Adrenal gland (tissue), 9 donors: ENCODE measurements at regions not wholly inside any gene's neighbourhood (a gene's known extent, or its start where the extent isn't known, plus 50 kb on each side); places are given as distances from the start of the nearest gene placed in this dataset.
"Not testable (repeated sequence)": the region's sequence is repeated elsewhere in the genome, so short reads cannot be mapped to it uniquely, and the experiment has no call there.

Experiments
- DNase-seq, 7 donors: peaks; one replicate each; pipeline ENCODE4 v3.0.0-alpha.2; 2019 to 2020
- H3K27ac ChIP-seq, 5 donors: fragments of 200-600 bp; sonication (generic) in 4 of 5; 1 replicate in 3 of 5; 2 replicates in 2 of 5; pipeline versions ENCODE4 v1.5.1 to v1.8.0; 2016 to 2020; ENCODE audit warnings: mild to moderate bottlenecking in 1 of 5
- H3K27me3 ChIP-seq: fragments of 200-600 bp; 2 replicates; pipeline ENCODE4 v1.8.0; 2021
- H3K36me3 ChIP-seq, 2 donors: fragments of 200-600 bp; replicated peaks in 1 of 2; 1 replicate in 1 of 2; 2 replicates in 1 of 2; pipeline versions ENCODE4 v1.5.1 to v1.8.0; 2018 to 2022
- H3K4me1 ChIP-seq, 2 donors: fragments of 200-600 bp; replicated peaks in 1 of 2; 1 replicate in 1 of 2; 2 replicates in 1 of 2; pipeline versions ENCODE4 v1.5.1 to v1.8.0; 2018 to 2021
- H3K4me3 ChIP-seq, 4 donors: fragments of 200-600 bp; sonication (generic) in 3 of 4; one replicate each; pipeline ENCODE4 v1.5.1; 2016 to 2018
- H3K9me3 ChIP-seq, 3 donors: fragments of 200-600 bp; sonication (generic) in 1 of 3; replicated peaks in 1 of 3; 1 replicate in 2 of 3; 2 replicates in 1 of 3; pipeline versions ENCODE4 v1.5.1 to v1.8.0; 2016 to 2021
- POLR2A ChIP-seq, 2 donors: fragments of 450-650 bp; IDR thresholded peaks; one replicate each; pipeline ENCODE4 v1.6.1; 2017; ENCODE audit warnings: antibody characterized with exemption in 2 of 2, mild to moderate bottlenecking in 2 of 2, moderate library complexity in 1 of 2
- WGBS, 4 donors: extraction: QIAGEN DNeasy Blood & Tissue Kit in 2 of 4; methylation state at CpG; one replicate each; pipeline versions ENCODE4 v1.1.5 to v1.1.7; 2013 to 2017; 5-methylcytosine and 5-hydroxymethylcytosine counted together
- intact Hi-C, 2 donors: fragments of 100-400 bp; cut with DNase I; formaldehyde crosslinking; loops; one replicate each; pipeline versions ENCODE4 v1.14.1 to v1.15.0; 2022 to 2023
- TF ChIP-seq, protein P1 (sequence below), 6 experiments: fragments of 450-650 bp in 4 of 6; fragments of 200-600 bp in 2 of 6; sonication (generic) in 1 of 6; IDR thresholded peaks; 1 replicate in 5 of 6; 2 replicates in 1 of 6; pipeline versions ENCODE4 v1.5.1 to v1.8.0; 2016 to 2021; ENCODE audit warnings: antibody characterized with exemption in 6 of 6, mild to moderate bottlenecking in 2 of 6, moderate library complexity in 1 of 6
- donor health status: healthy with polysubstance abuse.
- donor health status: Bipolar disorder and iron deficiency.
- donor health status: DM: yes; HTN: yes; CAD: no.
- donor health status: DM: no; HTN: no; CAD: no.
- donor health status: DM: no; HTN: no; CAD: no.

DNA sequence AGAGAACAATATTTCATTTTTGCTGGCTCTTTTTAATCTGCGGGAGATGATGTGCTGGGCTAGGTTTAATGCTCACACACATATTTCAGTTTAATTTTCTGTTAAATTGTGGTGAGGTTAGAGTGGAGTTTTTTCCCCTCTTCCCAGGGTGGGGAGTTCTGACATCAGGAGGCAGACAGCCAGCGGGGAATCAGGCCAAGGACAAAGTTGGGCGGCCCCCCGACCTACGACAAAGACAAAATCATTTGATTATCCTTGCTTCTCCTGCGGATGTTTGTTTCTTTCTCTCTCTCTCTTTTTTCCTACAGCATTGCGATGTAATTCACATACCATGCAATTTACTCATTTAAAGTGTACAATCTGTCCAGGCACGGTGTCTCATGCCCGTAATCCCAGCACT is 295.9 kb downstream of the NPIPA7 start:
- 43 to 65% methylated on average over 4 to 5 of the region's 9 CpGs; no CpG with 5 or more reads in 2 of the 4 donors for WGBS, 4 donors

DNA sequence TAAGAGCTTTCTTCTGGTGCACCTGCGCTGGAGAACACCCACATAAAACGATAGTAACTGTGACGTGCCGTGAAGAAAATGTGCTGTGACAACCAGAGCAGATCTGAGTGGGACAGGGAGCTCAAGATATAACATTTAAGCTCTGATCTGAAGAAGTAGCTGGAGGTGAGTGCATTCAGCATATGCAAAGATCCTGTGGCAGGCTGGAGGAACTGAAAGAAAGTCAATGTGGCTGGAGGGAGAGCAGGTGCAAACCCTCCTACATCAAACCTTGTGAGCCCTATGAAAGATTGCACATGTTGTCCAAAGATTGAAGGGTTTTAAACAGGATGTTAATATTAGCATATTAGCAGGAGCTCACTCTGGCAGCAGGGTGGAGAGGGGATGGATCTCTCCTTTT is 342.9 kb downstream of the NPIPA7 start:
- H3K9me3 ChIP-seq, intact Hi-C loops, H3K36me3 ChIP-seq, DNase-seq, H3K4me3 ChIP-seq, H3K27ac ChIP-seq, H3K4me1 ChIP-seq, H3K27me3 ChIP-seq: not testable (repeated sequence)
- no CpG with 5 or more reads among the region's 4 CpGs for WGBS, 4 donors

More for the DNA sequence above, 295.9 kb downstream of the NPIPA7 start:
- H3K9me3 ChIP-seq, H3K4me3 ChIP-seq, H3K4me1 ChIP-seq, H3K36me3 ChIP-seq, DNase-seq, intact Hi-C loops, H3K27ac ChIP-seq, H3K27me3 ChIP-seq: not testable (repeated sequence)

GRCh38 chr16:16722666-16723065 is 343.7 kb downstream of the NPIPA7 start:
- H3K36me3 ChIP-seq, H3K27me3 ChIP-seq, H3K4me3 ChIP-seq, intact Hi-C loops, H3K4me1 ChIP-seq, H3K27ac ChIP-seq, DNase-seq, H3K9me3 ChIP-seq: not testable (repeated sequence)
- 92 to 97% methylated on average over 2 of the region's 4 CpGs; no CpG with 5 or more reads in 2 of the 4 donors for WGBS, 4 donors

DNA sequence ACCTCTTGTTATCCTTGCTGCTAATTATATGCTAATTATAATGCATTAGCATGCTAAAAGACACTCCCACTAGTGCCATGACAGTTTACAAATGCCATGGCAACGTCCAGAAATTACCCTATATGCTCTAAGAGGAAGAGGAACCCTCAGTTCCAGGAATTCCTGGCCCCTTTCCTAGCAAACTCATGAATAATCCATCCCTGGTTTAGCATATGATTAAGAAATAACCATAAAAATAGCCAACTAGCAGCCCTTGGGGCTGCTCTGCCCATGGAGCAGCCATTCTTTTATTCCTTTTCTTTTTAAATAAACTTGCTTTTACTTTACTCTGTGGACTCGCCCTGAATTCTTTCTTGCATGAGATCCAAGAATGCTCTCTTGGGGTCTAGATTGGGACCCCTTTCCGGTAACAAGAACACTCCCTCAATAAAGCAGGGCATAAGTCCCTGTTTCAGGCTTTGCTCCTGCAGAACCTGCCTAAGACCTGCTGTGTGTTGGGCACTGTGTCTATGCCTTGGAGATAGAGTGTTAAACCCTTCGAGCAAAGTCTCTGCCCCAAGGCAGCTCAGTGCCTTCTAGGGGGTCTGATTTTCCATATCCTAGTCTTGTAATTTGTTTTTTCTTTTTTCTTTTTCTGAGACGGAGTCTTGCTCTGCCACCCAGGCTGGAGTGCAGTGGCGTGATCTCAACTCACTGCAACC is 345.0 kb downstream of the NPIPA7 start:
- H3K9me3 ChIP-seq, H3K36me3 ChIP-seq, H3K4me3 ChIP-seq, intact Hi-C loops, H3K4me1 ChIP-seq, H3K27ac ChIP-seq, DNase-seq, H3K27me3 ChIP-seq: not testable (repeated sequence)
- no CpG with 5 or more reads among the region's 6 CpGs for WGBS, 4 donors

GRCh38 chr16:16727048-16727447 is 348.1 kb downstream of the NPIPA7 start:
- H3K4me1 ChIP-seq, H3K4me3 ChIP-seq, H3K36me3 ChIP-seq, DNase-seq, intact Hi-C loops, H3K27me3 ChIP-seq, H3K9me3 ChIP-seq, H3K27ac ChIP-seq: not testable (repeated sequence)
- WGBS, 4 donors = no CpG with 5 or more reads among the region's 2 CpGs

DNA sequence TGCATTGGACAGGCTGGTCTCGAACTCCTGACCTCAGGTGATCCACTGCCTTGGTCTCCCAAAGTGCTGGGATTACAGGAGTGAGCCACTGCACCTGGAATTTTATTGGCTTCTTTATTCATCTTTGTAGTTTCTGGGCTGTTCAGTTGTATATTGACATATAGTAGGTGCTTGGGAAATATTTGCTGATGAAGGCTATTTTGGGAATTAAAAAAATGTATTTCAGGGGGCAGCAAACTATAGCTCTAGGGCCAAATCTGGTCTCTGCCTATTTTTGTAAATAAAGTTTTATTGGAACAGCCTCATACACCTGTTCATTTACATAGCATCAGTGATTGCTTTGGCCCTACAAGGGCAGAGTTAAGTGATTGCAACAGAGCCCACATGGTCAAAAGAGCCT is 363.6 kb downstream of the NPIPA7 start:
- intact Hi-C loops = not testable (repeated sequence)

DNA sequence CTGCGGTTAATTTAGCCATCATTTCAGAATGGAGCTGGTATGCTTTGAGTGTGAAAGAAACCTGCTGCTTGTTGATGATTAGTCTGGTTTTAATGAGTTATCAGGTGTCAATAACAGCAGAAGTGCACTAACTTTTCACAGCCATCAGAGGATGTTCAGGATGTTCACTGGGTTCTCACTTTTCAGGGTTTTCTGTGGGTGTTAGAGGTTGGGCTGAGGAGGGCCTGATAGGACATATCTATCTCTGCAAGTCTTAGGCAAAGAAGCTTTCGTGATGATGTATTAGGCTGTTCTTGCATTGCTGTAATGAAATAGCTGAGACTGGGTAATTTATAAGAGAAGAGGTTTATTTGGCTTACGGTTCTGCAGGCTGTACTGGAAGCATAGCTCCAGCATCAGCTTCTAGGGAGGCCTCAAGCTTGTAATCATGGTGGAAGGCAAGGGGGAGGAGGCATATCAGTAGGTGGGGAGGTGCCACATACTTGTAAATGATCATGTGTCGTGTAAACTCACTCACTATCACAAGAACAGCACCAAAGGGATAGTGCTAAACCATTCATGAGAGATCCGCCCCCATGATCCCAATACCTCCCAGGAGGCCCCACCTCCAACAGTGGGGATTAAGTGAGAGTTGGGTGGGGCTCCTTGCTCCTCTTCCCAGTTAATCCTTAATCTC is 376.2 kb downstream of the NPIPA7 start:
- H3K9me3 ChIP-seq, H3K36me3 ChIP-seq, H3K27me3 ChIP-seq, intact Hi-C loops, H3K27ac ChIP-seq, H3K4me3 ChIP-seq, DNase-seq, H3K4me1 ChIP-seq: not testable (repeated sequence)
- WGBS, 4 donors = 80 to 100% (median 89%) methylated on average over 1 to 2 of the region's 5 CpGs

More for the DNA sequence above, 363.6 kb downstream of the NPIPA7 start:
- 50 to 88% (median 63%) methylated on average over 1 of the region's 1 CpG for WGBS, 4 donors
- not testable (repeated sequence) for H3K4me1 ChIP-seq, DNase-seq, H3K36me3 ChIP-seq, H3K27ac ChIP-seq, H3K9me3 ChIP-seq, H3K27me3 ChIP-seq, H3K4me3 ChIP-seq

DNA sequence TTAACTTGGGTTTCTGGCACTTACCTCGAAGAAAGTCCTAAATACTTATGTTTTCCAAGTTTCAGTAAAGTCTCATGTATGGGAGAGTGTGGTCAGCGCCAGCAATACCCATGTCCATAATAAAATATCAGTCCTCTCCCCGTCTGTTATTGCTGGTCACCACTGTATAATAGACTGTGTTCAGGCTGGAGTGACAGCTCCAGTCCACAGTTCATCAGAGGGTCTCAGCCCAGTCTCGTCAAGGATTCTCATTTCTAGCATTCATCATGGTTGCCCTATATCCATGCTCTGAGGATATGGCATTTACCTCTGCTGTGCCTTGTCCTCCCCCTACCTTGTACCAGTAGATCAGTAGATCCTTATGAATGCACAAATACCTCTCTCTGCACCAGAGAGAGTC is 384.5 kb downstream of the NPIPA7 start:
- no peak for TF ChIP-seq POLR2A (IDR thresholded peaks at IDR 0.05)
- TF ChIP-seq, protein P1, sequence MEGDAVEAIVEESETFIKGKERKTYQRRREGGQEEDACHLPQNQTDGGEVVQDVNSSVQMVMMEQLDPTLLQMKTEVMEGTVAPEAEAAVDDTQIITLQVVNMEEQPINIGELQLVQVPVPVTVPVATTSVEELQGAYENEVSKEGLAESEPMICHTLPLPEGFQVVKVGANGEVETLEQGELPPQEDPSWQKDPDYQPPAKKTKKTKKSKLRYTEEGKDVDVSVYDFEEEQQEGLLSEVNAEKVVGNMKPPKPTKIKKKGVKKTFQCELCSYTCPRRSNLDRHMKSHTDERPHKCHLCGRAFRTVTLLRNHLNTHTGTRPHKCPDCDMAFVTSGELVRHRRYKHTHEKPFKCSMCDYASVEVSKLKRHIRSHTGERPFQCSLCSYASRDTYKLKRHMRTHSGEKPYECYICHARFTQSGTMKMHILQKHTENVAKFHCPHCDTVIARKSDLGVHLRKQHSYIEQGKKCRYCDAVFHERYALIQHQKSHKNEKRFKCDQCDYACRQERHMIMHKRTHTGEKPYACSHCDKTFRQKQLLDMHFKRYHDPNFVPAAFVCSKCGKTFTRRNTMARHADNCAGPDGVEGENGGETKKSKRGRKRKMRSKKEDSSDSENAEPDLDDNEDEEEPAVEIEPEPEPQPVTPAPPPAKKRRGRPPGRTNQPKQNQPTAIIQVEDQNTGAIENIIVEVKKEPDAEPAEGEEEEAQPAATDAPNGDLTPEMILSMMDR (IDR thresholded peaks at IDR 0.05) = no peak
- 72 to 78% (median 77%) methylated on average over 4 of the region's 4 CpGs for WGBS, 4 donors
- intact Hi-C loops = no loop called here

DNA sequence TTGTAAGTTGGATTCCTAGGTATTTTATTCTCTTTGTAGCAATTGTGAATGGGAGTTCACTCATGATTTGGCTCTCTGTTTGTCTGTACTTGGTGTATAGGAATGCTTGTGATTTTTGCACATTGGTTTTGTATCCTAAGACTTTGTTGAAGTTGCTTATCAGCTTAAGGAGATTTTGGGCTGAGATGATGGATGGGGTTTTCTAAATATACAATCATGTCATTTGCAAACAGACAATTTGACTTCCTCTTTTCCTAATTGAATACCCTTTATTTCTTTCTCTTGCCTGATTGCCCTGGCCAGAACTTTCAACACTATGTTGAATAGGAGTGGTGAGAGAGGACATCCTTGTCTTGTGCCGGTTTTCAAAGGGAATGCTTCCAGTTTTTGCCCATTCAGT is 391.8 kb downstream of the NPIPA7 start:
- H3K27me3 ChIP-seq, intact Hi-C loops: not testable (repeated sequence)
- WGBS, 4 donors = 73 to 85% (median 77%) methylated on average over 1 of the region's 1 CpG

More for the DNA sequence above, 384.5 kb downstream of the NPIPA7 start:
- no peak overlapping the region for H3K4me3 ChIP-seq
- DNase-seq = no peak
- no peak overlapping the region for H3K27ac ChIP-seq
- no peaks in the 10 kb centered on the region for H3K27me3 ChIP-seq
- H3K9me3 ChIP-seq = no peaks in the 10 kb centered on the region
- no peaks in the 10 kb centered on the region for H3K4me1 ChIP-seq
- H3K36me3 ChIP-seq = no peaks in the 10 kb centered on the region

More for the DNA sequence above, 391.8 kb downstream of the NPIPA7 start:
- not testable (repeated sequence) for H3K9me3 ChIP-seq, H3K27ac ChIP-seq, H3K4me1 ChIP-seq, H3K36me3 ChIP-seq, DNase-seq, H3K4me3 ChIP-seq
